ENCODE measurements at regions not wholly inside any gene's neighbourhood (a gene's known extent, or its start where the extent isn't known, plus 50 kb on each side); places are given as distances from the start of the nearest gene placed in this dataset.
"Not testable (repeated sequence)": the region's sequence is repeated elsewhere in the genome, so short reads cannot be mapped to it uniquely, and the experiment has no call there.

- intact Hi-C loops (cut with micrococcal nuclease); ATAC-seq: not testable (repeated sequence)
Observed at GRCh38 chr10:38449618-38450017, 355.5 kb downstream of the ZNF37A start.

GRCh38 chr10:38450372-38451057 is 356.4 kb downstream of the ZNF37A start:
- DNase-seq; intact Hi-C loops (cut with micrococcal nuclease); ATAC-seq: not testable (repeated sequence)

More at GRCh38 chr10:38449618-38450017, 355.5 kb downstream of the ZNF37A start:
- not testable (repeated sequence) for DNase-seq

GRCh38 chr10:38451306-38451967 is 357.3 kb downstream of the ZNF37A start:
- DNase-seq; ATAC-seq; intact Hi-C loops (cut with micrococcal nuclease): not testable (repeated sequence)

All from left ventricle myocardium superior (tissue), 1 donor.